Peyer's patch (tissue), 4 donors: ENCODE measurements at regions not wholly inside any gene's neighbourhood (a gene's known extent, or its start where the extent isn't known, plus 50 kb on each side); places are given as distances from the start of the nearest gene placed in this dataset.
"Not testable (repeated sequence)": the region's sequence is repeated elsewhere in the genome, so short reads cannot be mapped to it uniquely, and the experiment has no call there.

Experiments used
- DNase-seq, 3 donors: peaks; one replicate each; pipeline ENCODE4 v3.0.0-alpha.2; 2017 to 2019
- H3K27ac ChIP-seq, 4 donors: fragments of 200-600 bp; sonication (generic); one replicate each; pipeline ENCODE4 v1.5.1; 2016 to 2019
- H3K27me3 ChIP-seq, 2 donors: fragments of 200-600 bp; sonication (generic); one replicate each; pipeline ENCODE4 v1.5.1; 2019
- H3K36me3 ChIP-seq, 3 donors: fragments of 200-600 bp; sonication (generic); one replicate each; pipeline ENCODE4 v1.5.1; 2016 to 2019
- H3K4me1 ChIP-seq, 4 donors: fragments of 200-600 bp; sonication (generic); one replicate each; pipeline ENCODE4 v1.5.1; 2016 to 2019
- H3K4me3 ChIP-seq, 4 donors: fragments of 200-600 bp; sonication (generic); 1 replicate in 3 of 4; 2 replicates in 1 of 4; pipeline ENCODE4 v1.5.1; 2016 to 2019; ENCODE audit warnings: mild to moderate bottlenecking in 1 of 4
- H3K9me3 ChIP-seq, 4 donors: fragments of 200-600 bp; sonication (generic); one replicate each; pipeline ENCODE4 v1.5.1; 2016 to 2019; ENCODE audit warnings: mild to moderate bottlenecking in 1 of 4
- CTCF ChIP-seq, 6 experiments: fragments of 450-650 bp in 4 of 6; fragments of 200-600 bp in 2 of 6; sonication (generic) in 1 of 6; IDR thresholded peaks; one replicate each; pipeline ENCODE4 v1.5.1; 2017 to 2019; ENCODE audit warnings: antibody characterized with exemption in 6 of 6, mild to moderate bottlenecking in 3 of 6, moderate library complexity in 1 of 6
- POLR2A ChIP-seq, 2 donors: fragments of 450-650 bp; IDR thresholded peaks; one replicate each; pipeline ENCODE4 v1.5.1; 2017; ENCODE audit warnings: antibody characterized with exemption in 2 of 2, mild to moderate bottlenecking in 2 of 2, moderate library complexity in 2 of 2

- Histone ChIP-seq H3K36me3 (no peaks in the 10 kb centered on the region), H3K4me3 (no peak overlapping the region), H3K27me3 (no peaks in the 10 kb centered on the region), H3K9me3 (no peaks in the 10 kb centered on the region), H3K4me1 (peaks cover 0 to 12% (median 0%) of the 10 kb centered on the region in 4 donors), H3K27ac (no peak overlapping the region)
- no peak for DNase-seq
- TF ChIP-seq POLR2A (IDR thresholded peaks at IDR 0.05): no peak
- TF ChIP-seq CTCF (IDR thresholded peaks at IDR 0.05): no peak
Observed at GRCh38 chr1:197842646-197843045, 59.8 kb upstream of the C1orf53 start.

GRCh38 chr1:197841883-197842553 lies 60.4 kb upstream of the C1orf53 start:
- Histone ChIP-seq H3K4me1 (peaks cover 0 to 12% (median 0%) of the 10 kb centered on the region in 4 donors), H3K27me3 (no peaks in the 10 kb centered on the region), H3K27ac (no peak overlapping the region), H3K4me3 (no peak overlapping the region), H3K36me3 (no peaks in the 10 kb centered on the region), H3K9me3 (no peaks in the 10 kb centered on the region)
- TF ChIP-seq POLR2A (IDR thresholded peaks at IDR 0.05) (no peak), CTCF (IDR thresholded peaks at IDR 0.05) (no peak)
- no peak for DNase-seq

- no peak for TF ChIP-seq CTCF (IDR thresholded peaks at IDR 0.05)
- no peak for DNase-seq
- H3K4me3 ChIP-seq: no peak overlapping the region
- H3K27ac ChIP-seq: no peak overlapping the region
- no peaks in the 10 kb centered on the region for H3K36me3 ChIP-seq
- peaks cover 0 to 12% (median 0%) of the 10 kb centered on the region in 4 donors for H3K4me1 ChIP-seq
- H3K9me3 ChIP-seq: no peaks in the 10 kb centered on the region
- H3K27me3 ChIP-seq: no peaks in the 10 kb centered on the region
Observed at GRCh38 chr1:197841158-197841557, 61.3 kb upstream of the C1orf53 start.

GRCh38 chr1:197839786-197840185 lies 62.6 kb upstream of the C1orf53 start:
- not testable (repeated sequence) for H3K4me3 ChIP-seq, H3K36me3 ChIP-seq, H3K27ac ChIP-seq, H3K9me3 ChIP-seq, H3K27me3 ChIP-seq, DNase-seq
- H3K4me1 ChIP-seq: peaks cover 0 to 12% (median 0%) of the 10 kb centered on the region in 4 donors

GRCh38 chr1:197838836-197839235 lies 63.6 kb upstream of the DENND1B start:
- Histone ChIP-seq H3K27ac (no peak overlapping the region), H3K4me3 (no peak overlapping the region), H3K9me3 (no peaks in the 10 kb centered on the region), H3K27me3 (no peaks in the 10 kb centered on the region), H3K36me3 (no peaks in the 10 kb centered on the region), H3K4me1 (peaks cover 0 to 12% (median 0%) of the 10 kb centered on the region in 4 donors)
- DNase-seq: no peak
- TF ChIP-seq POLR2A (IDR thresholded peaks at IDR 0.05) (no peak), CTCF (IDR thresholded peaks at IDR 0.05) (no peak)

- peak overlapping the region in 1 of 4 donors; percentile 40 for H3K27ac ChIP-seq
- peaks cover 0 to 12% (median 0%) of the 10 kb centered on the region in 4 donors for H3K4me1 ChIP-seq
- no peaks in the 10 kb centered on the region for H3K27me3 ChIP-seq
- no peak for TF ChIP-seq POLR2A (IDR thresholded peaks at IDR 0.05)
- no peak for TF ChIP-seq CTCF (IDR thresholded peaks at IDR 0.05)
- H3K4me3 ChIP-seq: no peak overlapping the region
- H3K36me3 ChIP-seq: no peaks in the 10 kb centered on the region
- peak in 1 of 3 donors; percentile 57 for DNase-seq
- H3K9me3 ChIP-seq: no peaks in the 10 kb centered on the region
Observed at GRCh38 chr1:197837911-197838310, 62.6 kb upstream of the DENND1B start.

GRCh38 chr1:197836356-197836755 lies 61.1 kb upstream of the DENND1B start:
- H3K27ac ChIP-seq, H3K27me3 ChIP-seq, H3K36me3 ChIP-seq, H3K4me1 ChIP-seq, H3K9me3 ChIP-seq, H3K4me3 ChIP-seq, DNase-seq: not testable (repeated sequence)

GRCh38 chr1:197829011-197829410 lies 53.7 kb upstream of the DENND1B start:
- H3K4me3 ChIP-seq, H3K27me3 ChIP-seq, H3K27ac ChIP-seq, H3K4me1 ChIP-seq, DNase-seq, H3K36me3 ChIP-seq, H3K9me3 ChIP-seq: not testable (repeated sequence)
